HepG2 (cell line): ENCODE measurements at regions not wholly inside any gene's neighbourhood (a gene's known extent, or its start where the extent isn't known, plus 50 kb on each side); places are given as distances from the start of the nearest gene placed in this dataset.
"Not testable (repeated sequence)": the region's sequence is repeated elsewhere in the genome, so short reads cannot be mapped to it uniquely, and the experiment has no call there.

Source experiments
- ATAC-seq: fragments of 200-7000 bp; cut with Tn5 transposase; 3 replicates; pipeline ENCODE4 v1.9.1; 2020; ENCODE audit warnings: mild to moderate bottlenecking, moderate library complexity
- BruUV-seq: library from RNA; stranded (reverse); fragments of 400-500 nt; replicated peaks from 2 replicates; lab custom pipeline; 2021; lab: Mats Ljungman, UMichigan
- CTCF ChIA-PET: fragments of 300-600 bp; formaldehyde crosslinking; extraction: SDS; loops from one replicate; lab custom pipeline; 2021; ENCODE audit warnings: low total read pairs, inconsistent platforms, low intra/inter-chr PET ratio; lab: Yijun Ruan, JAX
- POLR2A ChIA-PET: fragments of 350-600 bp; sonication (Branson Sonifier 250); formaldehyde crosslinking; loops from one replicate; lab custom pipeline; 2020; ENCODE audit warnings: antibody characterized with exemption, inconsistent platforms; lab: Yijun Ruan, JAX
- DNase-seq: peaks from one replicate; pipeline ENCODE4 v3.0.0-alpha.2; 2015; ENCODE audit warnings: low spot score
- FAIRE-seq: peaks from 3 replicates; lab custom pipeline; 2011; peaks lifted over from hg19 to GRCh38; lab: Jason Lieb, UNC
- H2AFZ ChIP-seq: one replicate; pipeline ENCODE4 v1.6.1; 2011; ENCODE audit warnings: low read length, inconsistent platforms
- H3K27ac ChIP-seq: fragments of 300-600 bp; 3 replicates; pipeline ENCODE4 v1.8.0; 2011; ENCODE audit warnings: mixed run types, mild to moderate bottlenecking, mixed read lengths, low read length, inconsistent platforms; ENCODE audit not compliant: insufficient read depth; ENCODE audit errors: extremely low read length
- H3K27me3 ChIP-seq, 2 experiments: fragments of 200-600 bp in 1 of 2; 2 replicates in 1 of 2; 3 replicates in 1 of 2; pipeline versions ENCODE4 v1.6.0 to v1.8.0; 2011; ENCODE audit warnings: low read length in 2 of 2, mild to moderate bottlenecking in 2 of 2, moderate library complexity in 2 of 2, inconsistent platforms in 1 of 2; ENCODE audit not compliant: insufficient read depth in 2 of 2, control insufficient read depth in 1 of 2
- H3K36me3 ChIP-seq, 2 experiments: fragments of 200-600 bp in 1 of 2; replicated peaks in 1 of 2; 2 replicates in 1 of 2; 3 replicates in 1 of 2; pipeline versions ENCODE4 v1.5.1 to v1.8.0; 2011; ENCODE audit warnings: low read length in 2 of 2, inconsistent platforms in 1 of 2; ENCODE audit not compliant: insufficient read depth in 2 of 2, control insufficient read depth in 1 of 2
- H3K4me1 ChIP-seq: 2 replicates; pipeline ENCODE4 v1.5.1; 2012; ENCODE audit warnings: low read length, inconsistent platforms; ENCODE audit not compliant: insufficient read depth
- H3K4me2 ChIP-seq: 2 replicates; pipeline ENCODE4 v1.6.0; 2011; ENCODE audit warnings: low read depth, low read length, inconsistent platforms
- H3K4me3 ChIP-seq, 3 experiments: fragments of 200-600 bp in 1 of 3; sonication (generic), shearing (Covaris generic) in 1 of 3; replicated peaks in 1 of 3; 2 replicates each; pipeline ENCODE4 v1.5.1; 2011 to 2016; ENCODE audit warnings: low read length in 3 of 3, inconsistent platforms in 2 of 3, low read depth in 2 of 3, mild to moderate bottlenecking in 2 of 3, control low read depth in 1 of 3, mixed read lengths in 1 of 3; ENCODE audit not compliant: insufficient read depth in 1 of 3
- H3K79me2 ChIP-seq: one replicate; pipeline ENCODE4 v1.6.1; 2011; ENCODE audit warnings: low read length, inconsistent platforms; ENCODE audit not compliant: insufficient read depth
- H3K9ac ChIP-seq: 2 replicates; pipeline ENCODE4 v1.6.0; 2011; ENCODE audit warnings: mild to moderate bottlenecking, low read depth, low read length, inconsistent platforms; ENCODE audit not compliant: insufficient read depth
- H3K9me3 ChIP-seq: 2 replicates; pipeline ENCODE4 v1.5.1; 2012; ENCODE audit warnings: mild to moderate bottlenecking, low read length
- H4K20me1 ChIP-seq: 2 replicates; pipeline ENCODE4 v1.6.0; 2011; ENCODE audit warnings: inconsistent platforms, mild to moderate bottlenecking, low read length, moderate library complexity; ENCODE audit not compliant: insufficient read depth
- ASH2L ChIP-seq: fragments of 300-600, 200-600 bp; sonication (generic); IDR thresholded peaks from 2 replicates; pipeline ENCODE4 v1.7.0; 2017; ENCODE audit warnings: low read depth, mild to moderate bottlenecking, moderate library complexity, mixed read lengths, low read length; ENCODE audit not compliant: insufficient read length
- EZH2 ChIP-seq: conservative IDR thresholded peaks from 2 replicates; pipeline ENCODE4 v1.6.1; 2012; ENCODE audit warnings: mild to moderate bottlenecking, low read depth, low read length, moderate library complexity
- FLYWCH1 ChIP-seq: sonication (generic); formaldehyde crosslinking; IDR thresholded peaks from 2 replicates; pipeline ENCODE4 v1.8.1; 2023; ENCODE audit warnings: mild to moderate bottlenecking, missing genetic modification reagents
- FOXJ3 ChIP-seq: sonication (generic); formaldehyde crosslinking; IDR thresholded peaks from 2 replicates; pipeline ENCODE4 v1.4.0; 2020; ENCODE audit warnings: missing genetic modification reagents, mild to moderate bottlenecking, borderline replicate concordance
- ZFP90 ChIP-seq: sonication (generic); formaldehyde crosslinking; IDR thresholded peaks from 2 replicates; pipeline ENCODE4 v1.8.0; 2022; ENCODE audit warnings: missing genetic modification reagents, mild to moderate bottlenecking, inconsistent platforms, borderline replicate concordance
- ZNF10 ChIP-seq: sonication (generic); formaldehyde crosslinking; IDR thresholded peaks from 2 replicates; pipeline ENCODE4 v1.4.0; 2020; ENCODE audit warnings: mild to moderate bottlenecking, low read depth, missing genetic modification reagents, borderline replicate concordance
- ZNF556 ChIP-seq: sonication (generic); formaldehyde crosslinking; IDR thresholded peaks from 2 replicates; pipeline ENCODE4 v1.4.0; 2020; ENCODE audit warnings: mild to moderate bottlenecking, missing genetic modification reagents, borderline replicate concordance
- WGBS: methylation state at CpG from one replicate; pipeline ENCODE4 v1.1.6; 2017; ENCODE audit warnings: low lambda C conversion rate; 5-methylcytosine and 5-hydroxymethylcytosine counted together
- in situ Hi-C: cut with HindIII; loops from 2 replicates; pipeline ENCODE4 v1.10.0; 2017; ENCODE audit warnings: low pct_unique_long_range_greater_than_20kb; ENCODE audit not compliant: extremely low pct_ligation_motif_present
- intact Hi-C: fragments of 100-400 bp; cut with micrococcal nuclease; formaldehyde crosslinking; loops from one replicate; pipeline ENCODE4 v1.10.0; 2022; ENCODE audit not compliant: unreplicated experiment

DNA sequence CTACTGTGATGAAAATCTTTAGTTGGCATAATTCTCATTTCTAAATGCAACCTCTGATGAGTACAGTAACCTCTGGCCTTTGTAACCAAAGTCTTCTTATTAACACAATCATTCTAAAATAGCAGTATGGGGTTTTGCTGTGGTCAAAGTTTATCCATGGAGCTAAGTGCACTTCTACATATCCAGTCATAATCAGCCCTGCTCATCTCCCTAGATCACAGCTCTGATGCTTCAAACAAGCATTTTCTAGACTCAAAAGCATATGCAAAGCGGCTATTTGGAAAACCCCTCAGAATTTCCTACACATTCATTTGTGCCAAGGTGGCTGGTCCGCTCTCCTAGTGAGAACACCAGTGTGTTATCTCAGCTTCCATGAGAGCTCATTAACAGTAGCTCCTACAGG is 418.6 kb downstream of the MRPL39 start (continued):
- TF ChIP-seq ASH2L = no peak

DNA sequence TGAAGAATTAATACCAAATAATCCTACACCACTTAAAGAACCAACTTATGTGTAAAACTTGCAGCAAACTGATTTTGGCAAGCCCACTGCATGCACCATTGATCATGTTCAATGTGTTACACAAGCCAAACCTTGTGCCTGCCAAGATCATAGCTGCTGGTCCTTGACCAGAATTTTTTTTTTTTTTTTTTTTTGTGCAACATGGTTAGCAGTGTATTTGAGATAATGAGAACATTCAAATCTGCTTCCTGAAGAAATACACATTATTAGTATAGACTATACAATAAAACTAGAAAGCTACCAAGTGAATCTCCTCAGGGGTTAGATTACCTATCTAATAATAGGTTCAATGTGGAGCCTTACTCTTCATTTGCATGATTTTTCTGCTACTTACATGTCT is 421.0 kb downstream of the MRPL39 start:
- H4K20me1 ChIP-seq = no peaks in the 10 kb centered on the region

DNA sequence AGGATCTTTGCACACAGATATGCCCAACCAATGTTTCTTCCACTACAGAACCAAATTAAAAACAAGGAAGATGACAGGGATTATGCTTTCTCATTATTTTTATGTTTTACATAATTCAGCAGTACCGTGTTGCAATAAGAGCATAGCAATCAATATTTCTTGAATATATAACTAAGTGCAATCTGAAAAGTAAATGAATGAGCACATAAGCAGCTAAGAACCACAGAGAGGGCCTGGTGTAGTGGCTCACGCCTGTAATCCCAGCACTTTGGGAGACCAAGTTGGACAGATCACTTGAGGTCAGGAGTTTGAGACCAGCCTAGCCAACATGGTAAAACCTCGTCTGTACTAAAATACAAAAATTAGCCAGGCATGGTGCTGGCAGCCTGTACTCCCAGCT is 423.7 kb downstream of the MRPL39 start:
- no peak for ATAC-seq

More for the DNA sequence above, 421.0 kb downstream of the MRPL39 start:
- intact Hi-C loops = no loop called here
- H3K4me1 ChIP-seq = no peaks in the 10 kb centered on the region
- no peak overlapping the region for H3K4me2 ChIP-seq
- CTCF ChIA-PET = no interaction called here
- no peak overlapping the region for H2AFZ ChIP-seq
- POLR2A ChIA-PET = no interaction called here
- no peak overlapping the region for H3K27ac ChIP-seq
- no peak for TF ChIP-seq ZFP90
- no peak for TF ChIP-seq ZNF10 (CRISPR knock-in tag)
- peaks cover 93% of the 10 kb centered on the region for H3K9me3 ChIP-seq
- FAIRE-seq = no peak
- H3K4me3 ChIP-seq = no peak overlapping the region
- BruUV-seq = no TSS peak
- H3K27me3 ChIP-seq = no peaks in the 10 kb centered on the region
- in situ Hi-C loops = no loop called here
- no peak for ATAC-seq
- H3K79me2 ChIP-seq = no peaks in the 10 kb centered on the region
- DNase-seq = no peak
- H3K36me3 ChIP-seq = no peaks in the 10 kb centered on the region
- H3K9ac ChIP-seq = no peak overlapping the region

DNA sequence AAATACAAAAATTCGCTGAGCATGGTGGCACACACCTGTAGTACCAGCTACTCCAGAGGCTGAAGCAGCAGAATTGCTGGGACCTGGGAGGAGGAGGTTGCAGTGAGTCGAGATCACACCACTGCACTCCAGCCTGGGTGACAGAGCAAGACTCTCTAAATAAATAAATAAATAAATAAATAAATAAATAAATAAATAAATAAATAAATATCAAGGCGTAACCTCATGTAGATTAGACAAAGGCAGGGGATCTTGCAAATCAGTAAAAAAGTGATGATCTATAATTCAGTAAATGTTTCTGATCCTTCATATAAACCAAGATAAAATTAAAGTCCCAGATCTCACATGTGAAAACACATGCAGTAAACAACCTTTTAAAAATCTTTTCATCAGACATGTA is 425.6 kb downstream of the MRPL39 start:
- in situ Hi-C loops, H3K4me1 ChIP-seq, POLR2A ChIA-PET, H3K27me3 ChIP-seq, H3K4me3 ChIP-seq, FAIRE-seq, H2AFZ ChIP-seq, H4K20me1 ChIP-seq, ATAC-seq, H3K79me2 ChIP-seq, H3K27ac ChIP-seq, BruUV-seq, H3K4me2 ChIP-seq, intact Hi-C loops, DNase-seq, CTCF ChIA-PET, H3K36me3 ChIP-seq, H3K9ac ChIP-seq: not testable (repeated sequence)
- H3K9me3 ChIP-seq = peaks cover 94% of the 10 kb centered on the region
- WGBS = 14% methylated on average over 3 of the region's 3 CpGs

More for the DNA sequence above, 423.7 kb downstream of the MRPL39 start:
- Histone ChIP-seq H3K9me3 (peaks cover 98% of the 10 kb centered on the region), H3K4me1 (no peaks in the 10 kb centered on the region), H3K27me3 (no peaks in the 10 kb centered on the region), H3K4me3 (no peak overlapping the region), H3K9ac (no peak overlapping the region), H2AFZ (no peak overlapping the region), H3K36me3 (no peaks in the 10 kb centered on the region), H3K4me2 (no peak overlapping the region), H3K27ac (no peak overlapping the region), H4K20me1 (no peaks in the 10 kb centered on the region), H3K79me2 (no peaks in the 10 kb centered on the region)
- intact Hi-C loops = no loop called here
- no peak for DNase-seq
- CTCF ChIA-PET = no interaction called here
- POLR2A ChIA-PET = no interaction called here
- no TSS peak for BruUV-seq
- WGBS = 4% methylated on average over 3 of the region's 3 CpGs
- in situ Hi-C loops = no loop called here
- FAIRE-seq = no peak
- TF ChIP-seq EZH2 (no peak), FLYWCH1 (CRISPR knock-in tag) (no peak), ZNF556 (CRISPR knock-in tag) (no peak), FOXJ3 (CRISPR knock-in tag) (no peak)
